Neuronal stem cell (in vitro differentiated cells): ENCODE measurements at regions not wholly inside any gene's neighbourhood (a gene's known extent, or its start where the extent isn't known, plus 50 kb on each side); places are given as distances from the start of the nearest gene placed in this dataset.

Experiments
- DNase-seq: peaks from one replicate; pipeline ENCODE4 v3.0.0-alpha.2; 2013; ENCODE audit warnings: low spot score
- H2AFZ ChIP-seq: one replicate; pipeline ENCODE4 v1.6.1; 2013; ENCODE audit warnings: mild to moderate bottlenecking, low read length, inconsistent platforms
- H2AK5ac ChIP-seq: 2 replicates; pipeline ENCODE4 v1.6.1; 2013; ENCODE audit warnings: low read depth, mild to moderate bottlenecking, inconsistent platforms, low read length, moderate library complexity, mixed read lengths
- H2BK120ac ChIP-seq: 2 replicates; pipeline ENCODE4 v1.6.1; 2013; ENCODE audit warnings: low read depth, mild to moderate bottlenecking, inconsistent platforms, low read length, moderate library complexity, mixed read lengths
- H2BK12ac ChIP-seq: one replicate; pipeline ENCODE4 v1.6.1; 2013; ENCODE audit warnings: low read length, inconsistent platforms
- H2BK15ac ChIP-seq: 2 replicates; pipeline ENCODE4 v1.6.1; 2013; ENCODE audit warnings: mild to moderate bottlenecking, low read length, inconsistent platforms, mixed read lengths
- H2BK5ac ChIP-seq: one replicate; pipeline ENCODE4 v1.6.1; 2013; ENCODE audit warnings: inconsistent platforms, mild to moderate bottlenecking, low read length, moderate library complexity
- H3K14ac ChIP-seq: one replicate; pipeline ENCODE4 v1.6.1; 2013; ENCODE audit warnings: low read length, inconsistent platforms
- H3K18ac ChIP-seq: 2 replicates; pipeline ENCODE4 v1.6.1; 2013; ENCODE audit warnings: low read length, inconsistent platforms
- H3K23ac ChIP-seq: 2 replicates; pipeline ENCODE4 v1.6.1; 2013; ENCODE audit warnings: low read depth, mild to moderate bottlenecking, mixed read lengths, low read length, inconsistent platforms; ENCODE audit not compliant: poor library complexity
- H3K27ac ChIP-seq: replicated peaks from 3 replicates; pipeline ENCODE4 v1.5.1; 2013; ENCODE audit warnings: low read length, inconsistent platforms
- H3K27me3 ChIP-seq, 3 experiments: 2 replicates each; pipeline ENCODE4 v1.6.1; 2013; ENCODE audit warnings: low read length in 3 of 3, mild to moderate bottlenecking in 2 of 3, inconsistent platforms in 1 of 3, low read depth in 1 of 3, mixed read lengths in 1 of 3, moderate library complexity in 1 of 3; ENCODE audit not compliant: control insufficient read depth in 3 of 3, insufficient read depth in 3 of 3
- H3K36me3 ChIP-seq, 2 donors: replicated peaks in 1 of 2; 2 replicates each; pipeline ENCODE4 v1.6.1; 2013; ENCODE audit warnings: low read length in 2 of 2; ENCODE audit not compliant: control insufficient read depth in 2 of 2, insufficient read depth in 2 of 2
- H3K4ac ChIP-seq: 2 replicates; pipeline ENCODE4 v1.6.1; 2013; ENCODE audit warnings: inconsistent platforms, mild to moderate bottlenecking, low read length, moderate library complexity
- H3K4me1 ChIP-seq, 2 donors: 1 replicate in 1 of 2; 2 replicates in 1 of 2; pipeline ENCODE4 v1.6.1; 2013; ENCODE audit warnings: low read length in 2 of 2, low read depth in 1 of 2; ENCODE audit not compliant: control insufficient read depth in 2 of 2, insufficient read depth in 1 of 2
- H3K4me2 ChIP-seq: one replicate; pipeline ENCODE4 v1.6.1; 2013; ENCODE audit warnings: mild to moderate bottlenecking, low read length, inconsistent platforms; ENCODE audit not compliant: insufficient read depth, poor library complexity, severe bottlenecking
- H3K4me3 ChIP-seq, 2 donors: 2 replicates each; pipeline ENCODE4 v1.5.1; 2013; ENCODE audit warnings: low read length in 2 of 2, mild to moderate bottlenecking in 2 of 2, inconsistent platforms in 1 of 2, moderate library complexity in 1 of 2
- H3K79me1 ChIP-seq: one replicate; pipeline ENCODE4 v1.6.1; 2013; ENCODE audit warnings: low read depth, mild to moderate bottlenecking, inconsistent platforms, low read length, moderate library complexity
- H3K9ac ChIP-seq: one replicate; pipeline ENCODE4 v1.6.1; 2013; ENCODE audit warnings: mild to moderate bottlenecking, low read depth, low read length, inconsistent platforms; ENCODE audit not compliant: poor library complexity
- H3K9me3 ChIP-seq, 2 donors: replicated peaks in 1 of 2; 2 replicates each; pipeline versions ENCODE3 to v1.6.1; 2013; ENCODE audit warnings: low read length in 2 of 2, mild to moderate bottlenecking in 2 of 2, inconsistent platforms in 1 of 2, low read depth in 1 of 2, mixed read lengths in 1 of 2, moderate library complexity in 1 of 2; ENCODE audit not compliant: control insufficient read depth in 2 of 2, insufficient read depth in 1 of 2
- H4K8ac ChIP-seq: one replicate; pipeline ENCODE4 v1.6.1; 2013; ENCODE audit warnings: low read depth, mild to moderate bottlenecking, inconsistent platforms, low read length, moderate library complexity
- H4K91ac ChIP-seq: one replicate; pipeline ENCODE4 v1.6.1; 2013; ENCODE audit warnings: low read length, low read depth, mild to moderate bottlenecking, inconsistent platforms; ENCODE audit not compliant: poor library complexity
- WGBS, 2 donors: extraction: QIAGEN DNeasy Blood & Tissue Kit; methylation state at CpG; one replicate each; pipeline ENCODE4 v1.1.7; 2013; ENCODE audit warnings: missing lambda C conversion rate in 2 of 2, mixed read lengths in 1 of 2; ENCODE audit not compliant: insufficient read length in 2 of 2, insufficient replicate concordance in 1 of 2; ENCODE audit errors: extremely low coverage in 2 of 2; 5-methylcytosine and 5-hydroxymethylcytosine counted together

GRCh38 chr13:62627226-62627625 is 1211.6 kb upstream of the PCDH20 start:
- Histone ChIP-seq H3K4me2 (no peak overlapping the region), H3K23ac (no peak overlapping the region), H2BK120ac (no peak overlapping the region), H3K18ac (peak overlapping the region; percentile 35), H3K79me1 (peaks cover 2% of the 10 kb centered on the region), H3K14ac (no peak overlapping the region), H3K4ac (no peak overlapping the region), H3K27me3 (no peaks in the 10 kb centered on the region), H2BK5ac (no peak overlapping the region), H3K36me3 (no peaks in the 10 kb centered on the region), H3K4me3 (no peak overlapping the region), H2BK15ac (no peak overlapping the region), H3K27ac (no peak overlapping the region), H3K9me3 (no peaks in the 10 kb centered on the region), H3K4me1 (no peaks in the 10 kb centered on the region), H2BK12ac (no peak overlapping the region), H2AK5ac (no peak overlapping the region), H4K8ac (no peak overlapping the region), H2AFZ (peak overlapping the region; percentile 11), H4K91ac (no peak overlapping the region), H3K9ac (no peak overlapping the region)
- no CpG with 5 or more reads among the region's 15 CpGs for WGBS, 2 donors
- no peak for DNase-seq

GRCh38 chr13:62626771-62627170 is 1211.1 kb upstream of the PCDH20 start:
- H3K4me2 ChIP-seq, result no peak overlapping the region
- no peak overlapping the region for H2BK120ac ChIP-seq
- H2BK15ac ChIP-seq, result no peak overlapping the region
- no peak overlapping the region for H3K27ac ChIP-seq
- H3K4ac ChIP-seq, result no peak overlapping the region
- H3K14ac ChIP-seq, result no peak overlapping the region
- H2BK5ac ChIP-seq, result no peak overlapping the region
- H3K4me3 ChIP-seq, result no peak overlapping the region
- no peaks in the 10 kb centered on the region for H3K4me1 ChIP-seq
- no CpG with 5 or more reads among the region's 5 CpGs for WGBS, 2 donors
- no peaks in the 10 kb centered on the region for H3K9me3 ChIP-seq
- DNase-seq, result no peak
- peaks cover 2% of the 10 kb centered on the region for H3K79me1 ChIP-seq
- H3K9ac ChIP-seq, result no peak overlapping the region
- H4K8ac ChIP-seq, result no peak overlapping the region
- H3K23ac ChIP-seq, result no peak overlapping the region
- no peak overlapping the region for H4K91ac ChIP-seq
- H2AFZ ChIP-seq, result no peak overlapping the region
- H3K18ac ChIP-seq, result no peak overlapping the region
- H2BK12ac ChIP-seq, result no peak overlapping the region
- H2AK5ac ChIP-seq, result no peak overlapping the region
- no peaks in the 10 kb centered on the region for H3K36me3 ChIP-seq
- H3K27me3 ChIP-seq, result no peaks in the 10 kb centered on the region

GRCh38 chr13:62625214-62625881 is 1209.7 kb upstream of the PCDH20 start:
- H3K27ac ChIP-seq, result no peak overlapping the region
- no peaks in the 10 kb centered on the region for H3K9me3 ChIP-seq
- H3K18ac ChIP-seq, result no peak overlapping the region
- H3K4me1 ChIP-seq, result no peaks in the 10 kb centered on the region
- no peak overlapping the region for H3K4me3 ChIP-seq
- no peak overlapping the region for H2BK15ac ChIP-seq
- H2AFZ ChIP-seq, result peak overlapping the region; percentile 48
- H2BK5ac ChIP-seq, result no peak overlapping the region
- H4K8ac ChIP-seq, result no peak overlapping the region
- no peak overlapping the region for H3K14ac ChIP-seq
- H4K91ac ChIP-seq, result no peak overlapping the region
- H3K4ac ChIP-seq, result no peak overlapping the region
- H3K79me1 ChIP-seq, result peaks cover 2% of the 10 kb centered on the region
- H3K4me2 ChIP-seq, result no peak overlapping the region
- no peak for DNase-seq
- no peak overlapping the region for H3K9ac ChIP-seq
- 100% methylated on average over 1 of the region's 15 CpGs; no CpG with 5 or more reads in 1 of the 2 donors for WGBS, 2 donors
- no peaks in the 10 kb centered on the region for H3K36me3 ChIP-seq
- H3K27me3 ChIP-seq, result no peaks in the 10 kb centered on the region
- no peak overlapping the region for H2AK5ac ChIP-seq
- H2BK12ac ChIP-seq, result no peak overlapping the region
- no peak overlapping the region for H3K23ac ChIP-seq
- no peak overlapping the region for H2BK120ac ChIP-seq

GRCh38 chr13:62613819-62614218 is 1198.2 kb upstream of the PCDH20 start:
- DNase-seq, result no peak
- Histone ChIP-seq H2BK5ac (no peak overlapping the region), H3K79me1 (no peaks in the 10 kb centered on the region), H3K36me3 (no peaks in the 10 kb centered on the region), H3K23ac (no peak overlapping the region), H2AK5ac (no peak overlapping the region), H3K27ac (no peak overlapping the region), H3K27me3 (no peaks in the 10 kb centered on the region), H2BK15ac (no peak overlapping the region), H2AFZ (no peak overlapping the region), H4K8ac (no peak overlapping the region), H3K4me2 (no peak overlapping the region), H3K9me3 (peaks cover 0 to 1% of the 10 kb centered on the region in 2 donors), H2BK12ac (no peak overlapping the region), H3K14ac (no peak overlapping the region), H3K4ac (no peak overlapping the region), H2BK120ac (no peak overlapping the region), H3K9ac (no peak overlapping the region), H3K4me3 (no peak overlapping the region), H3K18ac (no peak overlapping the region), H3K4me1 (no peaks in the 10 kb centered on the region), H4K91ac (no peak overlapping the region)
- no CpG with 5 or more reads among the region's 1 CpG for WGBS, 2 donors
